SK-N-SH treated with all-trans-retinoic acid at 6 μM for 48 hours (cell line): ENCODE measurements at regions not wholly inside any gene's neighbourhood (a gene's known extent, or its start where the extent isn't known, plus 50 kb on each side); places are given as distances from the start of the nearest gene placed in this dataset.
A peak's percentile ranks its signal among the peaks of the same experiment; 100 is the strongest.

Source experiments
- ATAC-seq: fragments of 200-7000 bp; cut with Tn5 transposase; 3 replicates; pipeline ENCODE4 v1.9.1; 2020; ENCODE audit warnings: mild to moderate bottlenecking, moderate library complexity
- BACH2 ChIP-seq: fragments of 250-450 bp; sonication (Bioruptor Pico); IDR thresholded peaks from 2 replicates; pipeline ENCODE4 v1.9.0; 2021; ENCODE audit warnings: mild to moderate bottlenecking, borderline replicate concordance
- CREB5 ChIP-seq: fragments of 250-450 bp; sonication (Bioruptor Pico); IDR thresholded peaks from 2 replicates; pipeline ENCODE4 v1.5.1; 2020; ENCODE audit warnings: low read depth, mild to moderate bottlenecking, moderate library complexity
- CSDC2 ChIP-seq: fragments of 250-450 bp; sonication (Bioruptor Pico); IDR thresholded peaks from 2 replicates; pipeline ENCODE4 v1.5.0; 2020; ENCODE audit warnings: mild to moderate bottlenecking, moderate library complexity
- CSRNP3 ChIP-seq: fragments of 250-450 bp; sonication (Bioruptor Pico); IDR thresholded peaks from 2 replicates; pipeline ENCODE4 v1.5.1; 2021; ENCODE audit warnings: mild to moderate bottlenecking, moderate library complexity
- GLIS3 ChIP-seq: fragments of 250-450 bp; sonication (Bioruptor Pico); IDR thresholded peaks from 2 replicates; pipeline ENCODE4 v1.5.0; 2020; ENCODE audit warnings: mild to moderate bottlenecking, moderate library complexity
- ISL1 ChIP-seq: fragments of 250-450 bp; sonication (Bioruptor Pico); IDR thresholded peaks from 2 replicates; pipeline ENCODE4 v2.1.2; 2022; ENCODE audit warnings: mild to moderate bottlenecking, moderate library complexity
- PATZ1 ChIP-seq: fragments of 250-450 bp; sonication (Bioruptor Pico); IDR thresholded peaks from 2 replicates; pipeline ENCODE4 v1.8.0; 2020; ENCODE audit warnings: mild to moderate bottlenecking, moderate library complexity, borderline replicate concordance
- POU6F1 ChIP-seq: fragments of 250-450 bp; sonication (Bioruptor Pico); IDR thresholded peaks from 2 replicates; pipeline ENCODE4 v1.8.0; 2021; ENCODE audit warnings: low read depth, mild to moderate bottlenecking, moderate library complexity, borderline replicate concordance
- PPARA ChIP-seq: fragments of 250-450 bp; sonication (Bioruptor Pico); IDR thresholded peaks from 2 replicates; pipeline ENCODE4 v1.5.0; 2020; ENCODE audit warnings: mild to moderate bottlenecking, borderline replicate concordance
- RARB ChIP-seq: fragments of 250-450 bp; sonication (Bioruptor Pico); IDR thresholded peaks from 2 replicates; pipeline ENCODE4 v1.8.0; 2021; ENCODE audit warnings: mild to moderate bottlenecking, moderate library complexity
- SNAI2 ChIP-seq: fragments of 250-450 bp; sonication (Bioruptor Pico); IDR thresholded peaks from 2 replicates; pipeline ENCODE4 v1.5.0; 2020; ENCODE audit warnings: mild to moderate bottlenecking, moderate library complexity
- TOX ChIP-seq: fragments of 250-450 bp; sonication (Bioruptor Pico); IDR thresholded peaks from 2 replicates; pipeline ENCODE4 v1.8.0; 2021; ENCODE audit warnings: mild to moderate bottlenecking, moderate library complexity, borderline replicate concordance
- TSHZ2 ChIP-seq: fragments of 250-450 bp; sonication (Bioruptor Pico); IDR thresholded peaks from 2 replicates; pipeline ENCODE4 v1.5.0; 2020; ENCODE audit warnings: mild to moderate bottlenecking, moderate library complexity
- ZC3H10 ChIP-seq: fragments of 250-450 bp; sonication (Bioruptor Pico); IDR thresholded peaks from 2 replicates; pipeline ENCODE4 v1.5.1; 2021; ENCODE audit warnings: mild to moderate bottlenecking, moderate library complexity
- ZFP3 ChIP-seq: fragments of 250-450 bp; sonication (Bioruptor Pico); IDR thresholded peaks from 2 replicates; pipeline ENCODE4 v1.5.0; 2020; ENCODE audit warnings: mild to moderate bottlenecking, moderate library complexity
- ZFP30 ChIP-seq: fragments of 450-650 bp; formaldehyde crosslinking; IDR thresholded peaks from 2 replicates; pipeline ENCODE4 v1.5.0; 2022; ENCODE audit warnings: mild to moderate bottlenecking, moderate library complexity
- ZNF70 ChIP-seq: fragments of 450-650 bp; formaldehyde crosslinking; IDR thresholded peaks from 2 replicates; pipeline ENCODE4 v1.5.0; 2020; ENCODE audit warnings: mild to moderate bottlenecking, moderate library complexity

- TF ChIP-seq POU6F1 (CRISPR knock-in tag) (no peak), TOX (CRISPR knock-in tag) (no peak)
These were observed 380.3 kb upstream of the ACTBL2 start (continued) for GRCh38 chr5:57862942-57863341.

- peak; percentile 86 for ATAC-seq
- TF ChIP-seq ISL1 (CRISPR knock-in tag) (peak; percentile 35; the same call in 1 of the 2 replicates), GLIS3 (CRISPR knock-in tag) (no peak)
These were observed 379.9 kb upstream of the ACTBL2 start for GRCh38 chr5:57862471-57862911.

- ATAC-seq: no peak
These were observed 377.0 kb upstream of the ACTBL2 start for GRCh38 chr5:57859626-57860025.

More at GRCh38 chr5:57859626-57860025, 377.0 kb upstream of the ACTBL2 start:
- no peak for TF ChIP-seq CSDC2 (CRISPR knock-in tag)
- TF ChIP-seq TSHZ2 (CRISPR knock-in tag): no peak
- no peak for TF ChIP-seq POU6F1 (CRISPR knock-in tag)
- no peak for TF ChIP-seq GLIS3 (CRISPR knock-in tag)
- no peak for TF ChIP-seq ZFP3 (CRISPR knock-in tag)
- TF ChIP-seq ISL1 (CRISPR knock-in tag): no peak
- TF ChIP-seq CSRNP3: no peak
- no peak for TF ChIP-seq ZC3H10
- no peak for TF ChIP-seq CREB5 (CRISPR knock-in tag)
- TF ChIP-seq ZNF70 (CRISPR knock-in tag): no peak
- TF ChIP-seq ZFP30 (CRISPR knock-in tag): no peak
- TF ChIP-seq BACH2 (CRISPR knock-in tag): no peak
- TF ChIP-seq PATZ1 (CRISPR knock-in tag): no peak
- TF ChIP-seq RARB (CRISPR knock-in tag): no peak
- no peak for TF ChIP-seq PPARA (CRISPR knock-in tag)
- no peak for TF ChIP-seq SNAI2 (CRISPR knock-in tag)
